ENCODE measurements at regions not wholly inside any gene's neighbourhood (a gene's known extent, or its start where the extent isn't known, plus 50 kb on each side); places are given as distances from the start of the nearest gene placed in this dataset.
A peak's percentile ranks its signal among the peaks of the same experiment; 100 is the strongest.

GRCh38 chr3:159897331-159898075, 91.1 kb upstream of the IL12A start (continued):
- TF ChIP-seq ZNF747 (tag by site-specific recombination; IDR thresholded peaks at IDR 0.05) = no peak
- peak; percentile 40 for TF ChIP-seq FEZF1 (tag by site-specific recombination; IDR thresholded peaks at IDR 0.05)
- no peak for TF ChIP-seq ZNF677 (tag by site-specific recombination; IDR thresholded peaks at IDR 0.05)
- peak; percentile 76 for TF ChIP-seq SCRT2 (tag by site-specific recombination; IDR thresholded peaks at IDR 0.05)
- no peak for TF ChIP-seq MZF1 (tag by site-specific recombination; IDR thresholded peaks at IDR 0.05; ENCODE audit: borderline replicate concordance)
- TF ChIP-seq PATZ1 (tag by site-specific recombination; IDR thresholded peaks at IDR 0.05) = no peak
- TF ChIP-seq ZNF23 (tag by site-specific recombination; IDR thresholded peaks at IDR 0.05; ENCODE audit: borderline replicate concordance) = no peak
- TF ChIP-seq TSHZ1 (tag by site-specific recombination; IDR thresholded peaks at IDR 0.05; ENCODE audit: borderline replicate concordance) = 0 out of 2 replicates have a peak, but pooled peaks have one; percentile 12
- no peak for TF ChIP-seq KLF1 (tag by site-specific recombination; IDR thresholded peaks at IDR 0.05)
- TF ChIP-seq ZXDB (tag by site-specific recombination; IDR thresholded peaks at IDR 0.05) = 0 out of 2 replicates have a peak, but pooled peaks have one; percentile 36
- TF ChIP-seq ZNF138 (tag by site-specific recombination; IDR thresholded peaks at IDR 0.05; ENCODE audit: borderline replicate concordance) = no peak
- 0 out of 2 replicates have a peak, but pooled peaks have one; percentile 35 for TF ChIP-seq ZNF843 (tag by site-specific recombination; IDR thresholded peaks at IDR 0.05)
- no peak for TF ChIP-seq ZFP69B (tag by site-specific recombination; IDR thresholded peaks at IDR 0.05)
- no peak for TF ChIP-seq ZNF830 (tag by site-specific recombination; IDR thresholded peaks at IDR 0.05; ENCODE audit: low read depth)
- no peak for TF ChIP-seq ZNF354C (tag by site-specific recombination; IDR thresholded peaks at IDR 0.05; ENCODE audit: borderline replicate concordance, low read depth)
- 0 out of 2 replicates have a peak, but pooled peaks have one; percentile 9 for TF ChIP-seq HIC1 (tag by site-specific recombination; IDR thresholded peaks at IDR 0.05)
- TF ChIP-seq ZFHX2 (tag by site-specific recombination; conservative IDR thresholded peaks at IDR 0.05) = peak; percentile 54
- TF ChIP-seq WT1 (tag by site-specific recombination; IDR thresholded peaks at IDR 0.05) = no peak
- no peak for TF ChIP-seq ZNF202 (tag by site-specific recombination; IDR thresholded peaks at IDR 0.05; ENCODE audit: borderline replicate concordance)
- TF ChIP-seq ZNF514 (tag by site-specific recombination; IDR thresholded peaks at IDR 0.05) = no peak
- peak; percentile 38; the same call in 1 of the 2 replicates for TF ChIP-seq ATF2 (tag by site-specific recombination; IDR thresholded peaks at IDR 0.05; ENCODE audit: low read depth)
- TF ChIP-seq PRDM6 (tag by site-specific recombination; IDR thresholded peaks at IDR 0.05) = peak; percentile 63
- no peak for TF ChIP-seq ZBTB26 (tag by site-specific recombination; optimal IDR thresholded peaks at IDR 0.05)
- no peak for TF ChIP-seq ZNF548 (tag by site-specific recombination; IDR thresholded peaks at IDR 0.05)
- no peak for TF ChIP-seq ZNF146 (tag by site-specific recombination; IDR thresholded peaks at IDR 0.05)
- no peak for TF ChIP-seq ZNF239 (tag by site-specific recombination; IDR thresholded peaks at IDR 0.05)
- TF ChIP-seq OSR2 (tag by site-specific recombination; IDR thresholded peaks at IDR 0.05) = peak; percentile 28; the same call in 1 of the 2 replicates

Measured in HEK293 (cell line).